ENCODE measurements at regions not wholly inside any gene's neighbourhood (a gene's known extent, or its start where the extent isn't known, plus 50 kb on each side); places are given as distances from the start of the nearest gene placed in this dataset.

DNA sequence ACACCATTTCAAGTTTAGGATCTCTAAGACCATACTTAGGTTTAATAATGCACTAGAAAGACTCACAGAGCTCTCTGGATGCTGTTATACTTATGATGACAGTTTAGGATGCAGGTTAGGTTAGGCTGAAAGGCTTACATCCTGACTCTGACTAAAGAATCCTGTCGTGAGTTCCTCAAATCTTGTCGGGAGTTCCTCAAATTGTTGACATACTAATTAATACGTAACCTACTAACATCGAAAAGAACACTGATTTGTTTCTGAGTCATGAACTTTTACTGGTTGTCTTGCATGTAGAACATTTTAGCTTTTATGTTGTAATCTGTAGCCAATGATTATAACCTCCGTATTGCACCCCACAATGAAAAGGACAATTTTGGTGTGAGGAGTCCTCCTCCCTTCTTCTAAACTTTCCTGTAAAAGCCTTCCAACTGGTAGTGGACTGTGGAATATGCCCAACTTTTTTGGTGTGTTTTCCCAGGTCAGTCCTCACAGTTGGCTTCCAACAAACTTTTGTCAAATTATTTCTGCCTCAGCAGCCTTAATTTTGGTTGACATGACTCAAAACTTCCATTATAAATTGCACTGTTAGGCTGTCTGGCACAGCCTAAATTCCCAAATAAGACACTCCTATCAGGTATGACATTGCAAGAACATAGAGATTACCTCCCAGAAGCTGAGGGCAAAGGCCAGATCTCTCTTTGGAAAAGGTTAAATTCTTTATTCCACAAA, 107.9 kb upstream of the PALMD start:
- intact Hi-C loops (cut with DNase I; ENCODE audit: low total_unique reads), result no loop called here
- no peaks in the 10 kb centered on the region for H3K27me3 ChIP-seq
- TF ChIP-seq, protein P1, sequence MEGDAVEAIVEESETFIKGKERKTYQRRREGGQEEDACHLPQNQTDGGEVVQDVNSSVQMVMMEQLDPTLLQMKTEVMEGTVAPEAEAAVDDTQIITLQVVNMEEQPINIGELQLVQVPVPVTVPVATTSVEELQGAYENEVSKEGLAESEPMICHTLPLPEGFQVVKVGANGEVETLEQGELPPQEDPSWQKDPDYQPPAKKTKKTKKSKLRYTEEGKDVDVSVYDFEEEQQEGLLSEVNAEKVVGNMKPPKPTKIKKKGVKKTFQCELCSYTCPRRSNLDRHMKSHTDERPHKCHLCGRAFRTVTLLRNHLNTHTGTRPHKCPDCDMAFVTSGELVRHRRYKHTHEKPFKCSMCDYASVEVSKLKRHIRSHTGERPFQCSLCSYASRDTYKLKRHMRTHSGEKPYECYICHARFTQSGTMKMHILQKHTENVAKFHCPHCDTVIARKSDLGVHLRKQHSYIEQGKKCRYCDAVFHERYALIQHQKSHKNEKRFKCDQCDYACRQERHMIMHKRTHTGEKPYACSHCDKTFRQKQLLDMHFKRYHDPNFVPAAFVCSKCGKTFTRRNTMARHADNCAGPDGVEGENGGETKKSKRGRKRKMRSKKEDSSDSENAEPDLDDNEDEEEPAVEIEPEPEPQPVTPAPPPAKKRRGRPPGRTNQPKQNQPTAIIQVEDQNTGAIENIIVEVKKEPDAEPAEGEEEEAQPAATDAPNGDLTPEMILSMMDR (IDR thresholded peaks at IDR 0.05), result no peak
- no peak for TF ChIP-seq POLR2AphosphoS5 (IDR thresholded peaks at IDR 0.05)
- no peak for TF ChIP-seq POLR2A (IDR thresholded peaks at IDR 0.05)
- no peaks in the 10 kb centered on the region for H3K9me3 ChIP-seq
- DNase-seq (ENCODE audit: low spot score in 2 of 2), result no peak
- no peak overlapping the region for H3K4me3 ChIP-seq
- no peak overlapping the region for H3K27ac ChIP-seq
- H3K4me1 ChIP-seq, result no peaks in the 10 kb centered on the region
- no peaks in the 10 kb centered on the region for H3K36me3 ChIP-seq

DNA sequence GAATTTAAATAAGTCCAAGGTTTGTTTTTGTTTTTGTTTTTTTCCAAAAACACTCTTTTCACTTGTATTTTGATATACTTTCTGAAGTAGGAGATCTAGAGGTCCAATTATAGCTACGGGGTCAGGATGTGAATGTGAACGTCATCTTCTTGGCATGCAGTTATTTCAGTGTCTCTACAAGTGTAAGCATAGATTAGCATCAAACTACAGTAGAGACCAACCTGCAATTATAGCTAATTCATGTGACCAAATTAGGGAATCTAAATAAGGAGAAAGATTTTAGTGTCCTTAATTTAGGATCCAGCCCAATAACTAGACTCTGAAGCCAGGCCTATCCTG, 107.3 kb upstream of the PALMD start:
- Histone ChIP-seq H3K27ac (no peak overlapping the region), H3K36me3 (no peaks in the 10 kb centered on the region), H3K4me1 (no peaks in the 10 kb centered on the region), H3K27me3 (no peaks in the 10 kb centered on the region), H3K9me3 (no peaks in the 10 kb centered on the region), H3K4me3 (no peak overlapping the region)
- TF ChIP-seq POLR2A (IDR thresholded peaks at IDR 0.05) (no peak), POLR2AphosphoS5 (IDR thresholded peaks at IDR 0.05) (no peak)
- TF ChIP-seq, protein P1 (IDR thresholded peaks at IDR 0.05), result no peak
- DNase-seq (ENCODE audit: low spot score in 2 of 2), result no peak
- intact Hi-C loops (cut with DNase I; ENCODE audit: low total_unique reads), result no loop called here

DNA sequence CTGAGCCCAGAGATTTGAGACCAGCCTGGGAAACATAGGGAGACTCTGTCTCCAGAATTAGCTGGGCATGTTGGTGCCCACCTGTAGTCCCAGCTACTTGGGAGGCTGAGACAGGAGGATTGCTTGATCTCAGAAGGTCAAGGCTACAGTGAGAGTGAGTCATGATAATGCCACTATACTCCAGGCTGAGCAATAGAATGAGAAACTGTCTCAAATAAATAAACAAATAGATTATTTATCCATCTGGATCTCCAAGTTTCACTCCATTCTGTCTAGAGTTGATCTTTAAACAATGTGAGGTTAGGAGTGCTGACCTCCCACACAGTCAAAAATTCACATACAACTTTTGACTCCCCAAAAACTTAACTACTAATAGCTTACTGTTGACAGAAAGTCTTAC, 106.8 kb upstream of the PALMD start:
- no peaks in the 10 kb centered on the region for H3K27me3 ChIP-seq
- no peak overlapping the region for H3K27ac ChIP-seq
- intact Hi-C loops (cut with DNase I; ENCODE audit: low total_unique reads), result no loop called here
- H3K9me3 ChIP-seq, result no peaks in the 10 kb centered on the region
- no peak for DNase-seq (ENCODE audit: low spot score in 2 of 2)
- H3K4me3 ChIP-seq, result no peak overlapping the region
- no peaks in the 10 kb centered on the region for H3K36me3 ChIP-seq
- TF ChIP-seq POLR2AphosphoS5 (IDR thresholded peaks at IDR 0.05) (no peak), POLR2A (IDR thresholded peaks at IDR 0.05) (no peak)
- TF ChIP-seq, protein P1 (IDR thresholded peaks at IDR 0.05), result no peak
- no peaks in the 10 kb centered on the region for H3K4me1 ChIP-seq

DNA sequence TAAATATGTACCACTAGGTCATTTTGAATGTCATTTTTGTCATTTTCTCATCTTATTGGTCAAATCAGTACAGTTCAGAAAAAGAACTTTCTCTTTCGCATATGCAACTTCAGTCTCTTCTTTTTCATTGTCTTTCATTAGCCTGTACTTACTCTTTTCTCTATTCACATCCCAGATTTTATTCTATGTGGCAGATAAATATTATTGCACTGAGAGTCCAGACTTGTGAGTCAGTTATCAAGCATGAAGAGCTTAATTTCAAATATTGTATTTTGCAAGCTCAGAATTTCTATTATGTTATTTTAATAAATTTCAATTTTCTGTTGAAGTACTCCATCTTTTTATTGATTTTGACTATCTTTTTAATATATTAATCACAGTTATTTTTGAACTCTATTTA, 105.2 kb upstream of the PALMD start:
- H3K36me3 ChIP-seq, result no peaks in the 10 kb centered on the region
- TF ChIP-seq, protein P1 (IDR thresholded peaks at IDR 0.05), result no peak
- TF ChIP-seq POLR2A (IDR thresholded peaks at IDR 0.05) (no peak), POLR2AphosphoS5 (IDR thresholded peaks at IDR 0.05) (no peak)
- intact Hi-C loops (cut with DNase I; ENCODE audit: low total_unique reads), result no loop called here
- DNase-seq (ENCODE audit: low spot score in 2 of 2), result no peak
- no peak overlapping the region for H3K27ac ChIP-seq
- no peak overlapping the region for H3K4me3 ChIP-seq
- no peaks in the 10 kb centered on the region for H3K4me1 ChIP-seq
- H3K27me3 ChIP-seq, result no peaks in the 10 kb centered on the region
- H3K9me3 ChIP-seq, result no peaks in the 10 kb centered on the region

DNA sequence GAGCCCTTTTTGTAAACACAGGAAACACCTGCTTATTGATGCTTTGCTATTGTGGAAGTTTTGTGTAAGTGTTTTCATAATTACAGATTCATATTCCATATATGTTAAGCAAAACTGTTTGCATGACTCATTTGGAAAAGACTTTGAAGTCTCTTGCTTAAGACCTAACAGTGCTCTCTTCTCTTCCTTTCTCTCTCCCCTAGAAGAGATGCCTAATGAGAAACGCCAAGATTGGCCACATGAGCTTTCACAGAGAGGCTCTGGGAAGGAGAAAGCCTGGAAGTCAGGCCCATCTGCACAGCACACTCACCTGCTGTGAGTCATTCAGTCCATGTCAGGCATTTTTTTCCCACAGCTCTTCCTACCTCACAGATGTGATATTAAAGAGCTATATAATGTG, 101.6 kb upstream of the PALMD start:
- TF ChIP-seq, protein P1 (IDR thresholded peaks at IDR 0.05), result no peak
- TF ChIP-seq POLR2AphosphoS5 (IDR thresholded peaks at IDR 0.05) (no peak), POLR2A (IDR thresholded peaks at IDR 0.05) (no peak)
- Histone ChIP-seq H3K9me3 (no peaks in the 10 kb centered on the region), H3K27ac (no peak overlapping the region), H3K4me3 (no peak overlapping the region), H3K27me3 (no peaks in the 10 kb centered on the region), H3K36me3 (no peaks in the 10 kb centered on the region), H3K4me1 (no peaks in the 10 kb centered on the region)
- intact Hi-C loops (cut with DNase I; ENCODE audit: low total_unique reads), result no loop called here
- DNase-seq (ENCODE audit: low spot score in 2 of 2), result no peak
